ENCODE measurements at regions not wholly inside any gene's neighbourhood (a gene's known extent, or its start where the extent isn't known, plus 50 kb on each side); places are given as distances from the start of the nearest gene placed in this dataset.

- TF ChIP-seq MAZ (IDR thresholded peaks at IDR 0.05; ENCODE audit: borderline replicate concordance, low read depth, low read length) (no peak), MAFK (IDR thresholded peaks at IDR 0.05; ENCODE audit: low read depth, low read length) (no peak), CEBPB (IDR thresholded peaks at IDR 0.05; ENCODE audit: low read depth, low read length) (no peak), ELK1 (IDR thresholded peaks at IDR 0.05; ENCODE audit: borderline replicate concordance, low read depth, low read length) (no peak), MXI1 (IDR thresholded peaks at IDR 0.05; ENCODE audit: borderline replicate concordance, low read depth, low read length) (no peak), POLR2A (IDR thresholded peaks at IDR 0.05; ENCODE audit: low read depth, low read length) (no peak), CTCF (conservative IDR thresholded peaks at IDR 0.05; ENCODE audit: low read depth, low read length) (no peak)
Measured at GRCh38 chr15:25241241-25241801, 197.5 kb downstream of the UBE3A start.
